Adrenal gland (tissue), 9 donors: ENCODE measurements at regions not wholly inside any gene's neighbourhood (a gene's known extent, or its start where the extent isn't known, plus 50 kb on each side); places are given as distances from the start of the nearest gene placed in this dataset.

ENCODE experiments used
- DNase-seq, 7 donors: peaks; one replicate each; pipeline ENCODE4 v3.0.0-alpha.2; 2019 to 2020
- H3K27ac ChIP-seq, 5 donors: fragments of 200-600 bp; sonication (generic) in 4 of 5; 1 replicate in 3 of 5; 2 replicates in 2 of 5; pipeline versions ENCODE4 v1.5.1 to v1.8.0; 2016 to 2020; ENCODE audit warnings: mild to moderate bottlenecking in 1 of 5
- H3K27me3 ChIP-seq: fragments of 200-600 bp; 2 replicates; pipeline ENCODE4 v1.8.0; 2021
- H3K36me3 ChIP-seq, 2 donors: fragments of 200-600 bp; replicated peaks in 1 of 2; 1 replicate in 1 of 2; 2 replicates in 1 of 2; pipeline versions ENCODE4 v1.5.1 to v1.8.0; 2018 to 2022
- H3K4me1 ChIP-seq, 2 donors: fragments of 200-600 bp; replicated peaks in 1 of 2; 1 replicate in 1 of 2; 2 replicates in 1 of 2; pipeline versions ENCODE4 v1.5.1 to v1.8.0; 2018 to 2021
- H3K4me3 ChIP-seq, 4 donors: fragments of 200-600 bp; sonication (generic) in 3 of 4; one replicate each; pipeline ENCODE4 v1.5.1; 2016 to 2018
- H3K9me3 ChIP-seq, 3 donors: fragments of 200-600 bp; sonication (generic) in 1 of 3; replicated peaks in 1 of 3; 1 replicate in 2 of 3; 2 replicates in 1 of 3; pipeline versions ENCODE4 v1.5.1 to v1.8.0; 2016 to 2021
- POLR2A ChIP-seq, 2 donors: fragments of 450-650 bp; IDR thresholded peaks; one replicate each; pipeline ENCODE4 v1.6.1; 2017; ENCODE audit warnings: antibody characterized with exemption in 2 of 2, mild to moderate bottlenecking in 2 of 2, moderate library complexity in 1 of 2
- WGBS, 4 donors: extraction: QIAGEN DNeasy Blood & Tissue Kit in 2 of 4; methylation state at CpG; one replicate each; pipeline versions ENCODE4 v1.1.5 to v1.1.7; 2013 to 2017; 5-methylcytosine and 5-hydroxymethylcytosine counted together
- intact Hi-C, 2 donors: fragments of 100-400 bp; cut with DNase I; formaldehyde crosslinking; loops; one replicate each; pipeline versions ENCODE4 v1.14.1 to v1.15.0; 2022 to 2023
- TF ChIP-seq, protein P1 (sequence below), 6 experiments: fragments of 450-650 bp in 4 of 6; fragments of 200-600 bp in 2 of 6; sonication (generic) in 1 of 6; IDR thresholded peaks; 1 replicate in 5 of 6; 2 replicates in 1 of 6; pipeline versions ENCODE4 v1.5.1 to v1.8.0; 2016 to 2021; ENCODE audit warnings: antibody characterized with exemption in 6 of 6, mild to moderate bottlenecking in 2 of 6, moderate library complexity in 1 of 6
- donor health status: healthy with polysubstance abuse.
- donor health status: Bipolar disorder and iron deficiency.
- donor health status: DM: yes; HTN: yes; CAD: no.
- donor health status: DM: no; HTN: no; CAD: no.
- donor health status: DM: no; HTN: no; CAD: no.

DNA sequence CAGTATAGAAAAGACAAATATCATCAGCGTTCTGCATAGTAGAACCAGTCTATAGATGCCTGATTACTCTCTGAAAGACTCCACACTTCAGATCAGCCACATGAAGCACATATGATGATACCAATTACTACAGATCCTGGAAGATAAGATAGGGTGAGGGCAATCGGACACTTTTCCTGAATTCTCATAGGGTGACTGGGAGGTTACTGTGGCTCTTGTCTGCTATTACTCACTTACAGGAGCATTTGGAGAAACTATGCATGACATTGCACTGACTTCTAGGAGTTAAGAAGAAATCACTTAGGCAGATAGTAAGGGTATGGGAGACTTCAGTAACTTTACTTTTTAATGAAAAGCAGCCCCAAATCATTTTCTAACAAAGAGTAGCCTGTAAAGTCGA, 1140.9 kb downstream of the XPNPEP1 start:
- no peaks in the 10 kb centered on the region for H3K36me3 ChIP-seq
- H3K9me3 ChIP-seq: no peaks in the 10 kb centered on the region
- H3K4me1 ChIP-seq: no peaks in the 10 kb centered on the region
- no peak overlapping the region for H3K27ac ChIP-seq
- no peak for TF ChIP-seq POLR2A (IDR thresholded peaks at IDR 0.05)
- TF ChIP-seq, protein P1, sequence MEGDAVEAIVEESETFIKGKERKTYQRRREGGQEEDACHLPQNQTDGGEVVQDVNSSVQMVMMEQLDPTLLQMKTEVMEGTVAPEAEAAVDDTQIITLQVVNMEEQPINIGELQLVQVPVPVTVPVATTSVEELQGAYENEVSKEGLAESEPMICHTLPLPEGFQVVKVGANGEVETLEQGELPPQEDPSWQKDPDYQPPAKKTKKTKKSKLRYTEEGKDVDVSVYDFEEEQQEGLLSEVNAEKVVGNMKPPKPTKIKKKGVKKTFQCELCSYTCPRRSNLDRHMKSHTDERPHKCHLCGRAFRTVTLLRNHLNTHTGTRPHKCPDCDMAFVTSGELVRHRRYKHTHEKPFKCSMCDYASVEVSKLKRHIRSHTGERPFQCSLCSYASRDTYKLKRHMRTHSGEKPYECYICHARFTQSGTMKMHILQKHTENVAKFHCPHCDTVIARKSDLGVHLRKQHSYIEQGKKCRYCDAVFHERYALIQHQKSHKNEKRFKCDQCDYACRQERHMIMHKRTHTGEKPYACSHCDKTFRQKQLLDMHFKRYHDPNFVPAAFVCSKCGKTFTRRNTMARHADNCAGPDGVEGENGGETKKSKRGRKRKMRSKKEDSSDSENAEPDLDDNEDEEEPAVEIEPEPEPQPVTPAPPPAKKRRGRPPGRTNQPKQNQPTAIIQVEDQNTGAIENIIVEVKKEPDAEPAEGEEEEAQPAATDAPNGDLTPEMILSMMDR (IDR thresholded peaks at IDR 0.05): no peak
- 36 to 66% (median 56%) methylated on average over 3 of the region's 3 CpGs for WGBS, 4 donors
- H3K4me3 ChIP-seq: no peak overlapping the region
- no peaks in the 10 kb centered on the region for H3K27me3 ChIP-seq
- no peak for DNase-seq
- intact Hi-C loops: no loop called here

DNA sequence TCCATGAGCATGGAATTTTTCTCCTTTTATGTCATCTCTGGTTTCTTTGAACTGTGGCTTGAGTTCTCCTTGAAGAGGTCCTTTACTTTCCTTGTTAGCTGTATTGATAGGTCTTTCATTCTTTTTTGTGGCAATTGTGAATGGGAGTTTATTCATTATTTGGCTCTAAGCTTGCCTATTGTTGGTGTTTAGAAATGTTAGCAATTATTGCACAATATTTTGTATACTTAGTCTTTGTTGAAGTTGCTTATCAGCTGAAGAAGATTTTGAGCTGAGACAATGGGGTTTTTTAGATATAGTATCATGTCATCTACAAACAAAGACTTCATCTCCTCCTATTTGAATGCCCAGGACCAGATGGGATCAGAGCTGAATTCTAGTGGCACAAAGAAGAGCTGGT, 1143.8 kb downstream of the XPNPEP1 start:
- Histone ChIP-seq H3K36me3 (no peaks in the 10 kb centered on the region), H3K9me3 (no peaks in the 10 kb centered on the region), H3K27me3 (no peaks in the 10 kb centered on the region), H3K4me3 (no peak overlapping the region), H3K4me1 (no peaks in the 10 kb centered on the region), H3K27ac (no peak overlapping the region)
- TF ChIP-seq POLR2A (IDR thresholded peaks at IDR 0.05): no peak
- TF ChIP-seq, protein P1 (IDR thresholded peaks at IDR 0.05): no peak
- intact Hi-C loops: no loop called here
- no peak for DNase-seq

GRCh38 chr10:108775911-108776475, 1147.3 kb downstream of the XPNPEP1 start:
- Histone ChIP-seq H3K9me3 (no peaks in the 10 kb centered on the region), H3K27ac (no peak overlapping the region), H3K36me3 (no peaks in the 10 kb centered on the region), H3K4me1 (no peaks in the 10 kb centered on the region), H3K4me3 (no peak overlapping the region), H3K27me3 (no peaks in the 10 kb centered on the region)
- TF ChIP-seq, protein P1 (IDR thresholded peaks at IDR 0.05): no peak
- no peak for TF ChIP-seq POLR2A (IDR thresholded peaks at IDR 0.05)
- 57 to 68% (median 64%) methylated on average over 3 of the region's 3 CpGs for WGBS, 4 donors
- intact Hi-C loops: no loop called here
- DNase-seq: no peak

DNA sequence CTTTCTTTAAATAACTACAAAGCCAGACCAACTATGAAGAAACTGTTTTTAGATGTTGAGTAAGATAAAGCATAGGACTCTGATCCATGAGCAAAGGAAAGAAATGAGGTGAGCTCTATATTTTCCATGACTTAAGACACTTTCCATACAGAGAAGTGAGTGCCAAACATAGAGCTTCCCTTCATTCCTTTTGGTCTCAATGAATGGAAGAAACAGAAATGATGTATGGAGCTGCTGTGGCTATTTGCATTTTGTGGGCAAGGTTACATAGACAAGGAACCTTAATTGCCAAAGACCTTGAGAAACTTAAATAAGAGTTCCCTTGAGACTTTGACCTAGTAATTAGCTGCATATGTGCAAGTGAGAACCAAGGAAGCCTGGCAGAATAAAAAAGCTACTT, 1152.2 kb downstream of the XPNPEP1 start:
- H3K9me3 ChIP-seq: no peaks in the 10 kb centered on the region
- DNase-seq: no peak
- H3K27me3 ChIP-seq: no peaks in the 10 kb centered on the region
- no peak for TF ChIP-seq POLR2A (IDR thresholded peaks at IDR 0.05)
- TF ChIP-seq, protein P1 (IDR thresholded peaks at IDR 0.05): no peak
- intact Hi-C loops: no loop called here
- H3K4me3 ChIP-seq: no peak overlapping the region
- no peak overlapping the region for H3K27ac ChIP-seq
- no peaks in the 10 kb centered on the region for H3K4me1 ChIP-seq
- no peaks in the 10 kb centered on the region for H3K36me3 ChIP-seq
